CD14-positive monocyte (primary cell): ENCODE measurements at regions not wholly inside any gene's neighbourhood (a gene's known extent, or its start where the extent isn't known, plus 50 kb on each side); places are given as distances from the start of the nearest gene placed in this dataset.

Source experiments
- DNase-seq, 3 donors: peaks; one replicate each; pipeline ENCODE4 v3.0.0-alpha.2; 2011 to 2022
- H2AFZ ChIP-seq: 2 replicates; pipeline ENCODE4 v1.6.0; 2012; ENCODE audit warnings: mild to moderate bottlenecking, low read depth, low read length, inconsistent platforms; ENCODE audit not compliant: insufficient read depth, poor library complexity, severe bottlenecking
- H3K27ac ChIP-seq, 2 donors: 1 replicate in 1 of 2; 2 replicates in 1 of 2; pipeline ENCODE4 v1.5.1; 2012 to 2013; ENCODE audit warnings: low read length in 2 of 2, control low read depth in 1 of 2, inconsistent platforms in 1 of 2, low read depth in 1 of 2, mild to moderate bottlenecking in 1 of 2
- H3K27me3 ChIP-seq, 2 donors: one replicate each; pipeline versions ENCODE4 v1.6.0 to v1.6.1; 2011 to 2013; ENCODE audit warnings: low read length in 2 of 2; ENCODE audit not compliant: control insufficient read depth in 2 of 2, insufficient read depth in 2 of 2
- H3K36me3 ChIP-seq, 2 donors: replicated peaks in 1 of 2; 1 replicate in 1 of 2; 2 replicates in 1 of 2; pipeline versions ENCODE4 v1.5.1 to v1.6.1; 2012 to 2013; ENCODE audit warnings: low read length in 2 of 2, control low read depth in 1 of 2, inconsistent platforms in 1 of 2, mild to moderate bottlenecking in 1 of 2; ENCODE audit not compliant: insufficient read depth in 2 of 2, control insufficient read depth in 1 of 2
- H3K4me1 ChIP-seq, 2 donors: 1 replicate in 1 of 2; 2 replicates in 1 of 2; pipeline versions ENCODE4 v1.5.1 to v1.6.1; 2012 to 2013; ENCODE audit warnings: low read length in 2 of 2, control low read depth in 1 of 2, inconsistent platforms in 1 of 2, mild to moderate bottlenecking in 1 of 2, moderate library complexity in 1 of 2; ENCODE audit not compliant: insufficient read depth in 2 of 2, control insufficient read depth in 1 of 2
- H3K4me2 ChIP-seq: replicated peaks from 2 replicates; pipeline ENCODE3; 2012; ENCODE audit warnings: low read length, moderate library complexity, mild to moderate bottlenecking; ENCODE audit not compliant: poor library complexity, severe bottlenecking; ENCODE audit errors: extremely low read depth
- H3K4me3 ChIP-seq, 3 experiments: fragments of 200-600 bp in 1 of 3; sonication (generic) in 1 of 3; replicated peaks in 1 of 3; 1 replicate in 2 of 3; 2 replicates in 1 of 3; pipeline ENCODE4 v1.5.1; 2011 to 2013; ENCODE audit warnings: low read length in 3 of 3, mild to moderate bottlenecking in 3 of 3, control low read depth in 2 of 3, low read depth in 2 of 3, inconsistent platforms in 1 of 3, moderate library complexity in 1 of 3
- H3K79me2 ChIP-seq: 2 replicates; pipeline ENCODE4 v1.6.0; 2012; ENCODE audit warnings: mild to moderate bottlenecking, control low read depth, inconsistent platforms, low read length, moderate library complexity; ENCODE audit not compliant: insufficient read depth
- H3K9ac ChIP-seq: 2 replicates; pipeline ENCODE4 v1.6.0; 2017; ENCODE audit warnings: low read length, mild to moderate bottlenecking; ENCODE audit not compliant: insufficient read depth, poor library complexity, severe bottlenecking
- H3K9me3 ChIP-seq, 2 donors: replicated peaks in 1 of 2; 1 replicate in 1 of 2; 2 replicates in 1 of 2; pipeline versions ENCODE4 v1.5.1 to v1.6.1; 2012 to 2013; ENCODE audit warnings: low read length in 2 of 2, control low read depth in 1 of 2; ENCODE audit not compliant: control insufficient read depth in 1 of 2, insufficient read depth in 1 of 2
- H4K20me1 ChIP-seq: 2 replicates; pipeline ENCODE4 v1.6.0; 2012; ENCODE audit warnings: mild to moderate bottlenecking, low read length, control low read depth, moderate library complexity; ENCODE audit not compliant: insufficient read depth
- H3K27ac Mint-ChIP-seq, 7 donors: one replicate each; pipeline ENCODE4 v1.8.0; 2020; ENCODE audit warnings: mild to moderate bottlenecking in 7 of 7, mixed read lengths in 7 of 7, moderate library complexity in 6 of 7, inconsistent platforms in 2 of 7
- H3K27me3 Mint-ChIP-seq, 3 donors: one replicate each; pipeline ENCODE4 v1.8.0; 2021 to 2022; ENCODE audit warnings: low read depth in 3 of 3, mild to moderate bottlenecking in 3 of 3, mixed read lengths in 3 of 3, moderate library complexity in 3 of 3, inconsistent platforms in 1 of 3
- H3K36me3 Mint-ChIP-seq, 2 donors: one replicate each; pipeline ENCODE4 v1.8.0; 2020; ENCODE audit warnings: mixed read lengths in 2 of 2, inconsistent platforms in 1 of 2, mild to moderate bottlenecking in 1 of 2
- H3K4me1 Mint-ChIP-seq: one replicate; pipeline ENCODE4 v1.8.0; 2020; ENCODE audit warnings: mild to moderate bottlenecking, mixed read lengths
- H3K4me3 Mint-ChIP-seq, 2 donors: one replicate each; pipeline ENCODE4 v1.8.0; 2020; ENCODE audit warnings: mild to moderate bottlenecking in 2 of 2, mixed read lengths in 2 of 2, moderate library complexity in 1 of 2
- H3K9me3 Mint-ChIP-seq, 7 donors: one replicate each; pipeline ENCODE4 v1.8.0; 2020 to 2022; ENCODE audit warnings: mixed read lengths in 7 of 7, mild to moderate bottlenecking in 6 of 7, moderate library complexity in 6 of 7, inconsistent platforms in 2 of 7
- intact Hi-C, 2 donors: fragments of 100-400 bp; cut with micrococcal nuclease; formaldehyde crosslinking; loops; one replicate each; pipeline versions ENCODE4 v1.15.0 to v1.15.1; 2023
- TF ChIP-seq, protein P1 (sequence below): fragments of 200-600 bp; IDR thresholded peaks from one replicate; pipeline ENCODE4 v1.8.0; 2022; ENCODE audit warnings: antibody characterized with exemption, mild to moderate bottlenecking

- Mint-ChIP-seq H3K4me3 (no peak overlapping the region), H3K36me3 (no peaks in the 10 kb centered on the region)
- intact Hi-C loops: no loop called here
These were observed 320.3 kb downstream of the RFPL4B start for GRCh38 chr6:112667427-112667826.

DNA sequence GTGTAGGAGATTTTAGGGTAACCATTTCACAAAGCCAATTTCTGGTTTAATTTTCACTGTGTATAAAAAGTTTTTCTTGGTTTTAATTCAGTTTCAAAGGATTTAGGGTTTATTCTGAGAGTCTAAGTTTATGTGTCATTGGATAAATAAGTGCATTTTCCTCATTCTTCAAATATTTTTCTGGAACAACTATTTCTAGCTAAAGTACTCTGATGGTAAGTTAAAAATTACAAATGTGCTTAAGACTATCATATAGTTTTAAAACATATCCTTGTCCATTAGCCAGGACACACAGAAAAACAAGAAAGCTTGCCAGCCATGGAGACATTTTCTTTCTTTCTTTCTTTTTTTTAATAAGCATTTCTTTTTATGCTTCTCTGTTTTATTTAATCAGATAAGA, 333.0 kb downstream of the RFPL4B start:
- Histone ChIP-seq H2AFZ (no peak overlapping the region), H3K4me2 (no peak overlapping the region), H3K79me2 (no peaks in the 10 kb centered on the region), H3K9ac (no peak overlapping the region), H3K4me3 (no peak overlapping the region), H3K36me3 (no peaks in the 10 kb centered on the region), H4K20me1 (no peaks in the 10 kb centered on the region), H3K27me3 (no peaks in the 10 kb centered on the region), H3K4me1 (no peaks in the 10 kb centered on the region), H3K9me3 (no peaks in the 10 kb centered on the region), H3K27ac (no peak overlapping the region)
- Mint-ChIP-seq H3K4me1 (no peaks in the 10 kb centered on the region), H3K36me3 (no peaks in the 10 kb centered on the region), H3K4me3 (no peak overlapping the region), H3K27ac (no peak overlapping the region), H3K27me3 (no peaks in the 10 kb centered on the region), H3K9me3 (peaks cover 0 to 4% (median 0%) of the 10 kb centered on the region in 7 donors)
- TF ChIP-seq, protein P1, sequence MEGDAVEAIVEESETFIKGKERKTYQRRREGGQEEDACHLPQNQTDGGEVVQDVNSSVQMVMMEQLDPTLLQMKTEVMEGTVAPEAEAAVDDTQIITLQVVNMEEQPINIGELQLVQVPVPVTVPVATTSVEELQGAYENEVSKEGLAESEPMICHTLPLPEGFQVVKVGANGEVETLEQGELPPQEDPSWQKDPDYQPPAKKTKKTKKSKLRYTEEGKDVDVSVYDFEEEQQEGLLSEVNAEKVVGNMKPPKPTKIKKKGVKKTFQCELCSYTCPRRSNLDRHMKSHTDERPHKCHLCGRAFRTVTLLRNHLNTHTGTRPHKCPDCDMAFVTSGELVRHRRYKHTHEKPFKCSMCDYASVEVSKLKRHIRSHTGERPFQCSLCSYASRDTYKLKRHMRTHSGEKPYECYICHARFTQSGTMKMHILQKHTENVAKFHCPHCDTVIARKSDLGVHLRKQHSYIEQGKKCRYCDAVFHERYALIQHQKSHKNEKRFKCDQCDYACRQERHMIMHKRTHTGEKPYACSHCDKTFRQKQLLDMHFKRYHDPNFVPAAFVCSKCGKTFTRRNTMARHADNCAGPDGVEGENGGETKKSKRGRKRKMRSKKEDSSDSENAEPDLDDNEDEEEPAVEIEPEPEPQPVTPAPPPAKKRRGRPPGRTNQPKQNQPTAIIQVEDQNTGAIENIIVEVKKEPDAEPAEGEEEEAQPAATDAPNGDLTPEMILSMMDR: no peak
- no peak for DNase-seq
- intact Hi-C loops: no loop called here

More at GRCh38 chr6:112667427-112667826, 320.3 kb downstream of the RFPL4B start:
- no peak overlapping the region for H2AFZ ChIP-seq
- DNase-seq: no peak
- no peaks in the 10 kb centered on the region for H3K4me1 ChIP-seq
- no peaks in the 10 kb centered on the region for H3K36me3 ChIP-seq
- TF ChIP-seq, protein P1: no peak
- Mint-ChIP-seq H3K27ac (no peak overlapping the region), H3K9me3 (peaks cover 0 to 12% (median 4%) of the 10 kb centered on the region in 7 donors), H3K27me3 (no peaks in the 10 kb centered on the region), H3K4me1 (no peaks in the 10 kb centered on the region)
- no peak overlapping the region for H3K4me2 ChIP-seq
- no peak overlapping the region for H3K27ac ChIP-seq
- no peak overlapping the region for H3K4me3 ChIP-seq
- H3K9me3 ChIP-seq: peaks cover 0 to 16% of the 10 kb centered on the region in 2 donors
- no peaks in the 10 kb centered on the region for H3K27me3 ChIP-seq
- no peaks in the 10 kb centered on the region for H4K20me1 ChIP-seq
- no peaks in the 10 kb centered on the region for H3K79me2 ChIP-seq
- no peak overlapping the region for H3K9ac ChIP-seq
